ENCODE measurements at regions not wholly inside any gene's neighbourhood (a gene's known extent, or its start where the extent isn't known, plus 50 kb on each side); places are given as distances from the start of the nearest gene placed in this dataset.

DNA sequence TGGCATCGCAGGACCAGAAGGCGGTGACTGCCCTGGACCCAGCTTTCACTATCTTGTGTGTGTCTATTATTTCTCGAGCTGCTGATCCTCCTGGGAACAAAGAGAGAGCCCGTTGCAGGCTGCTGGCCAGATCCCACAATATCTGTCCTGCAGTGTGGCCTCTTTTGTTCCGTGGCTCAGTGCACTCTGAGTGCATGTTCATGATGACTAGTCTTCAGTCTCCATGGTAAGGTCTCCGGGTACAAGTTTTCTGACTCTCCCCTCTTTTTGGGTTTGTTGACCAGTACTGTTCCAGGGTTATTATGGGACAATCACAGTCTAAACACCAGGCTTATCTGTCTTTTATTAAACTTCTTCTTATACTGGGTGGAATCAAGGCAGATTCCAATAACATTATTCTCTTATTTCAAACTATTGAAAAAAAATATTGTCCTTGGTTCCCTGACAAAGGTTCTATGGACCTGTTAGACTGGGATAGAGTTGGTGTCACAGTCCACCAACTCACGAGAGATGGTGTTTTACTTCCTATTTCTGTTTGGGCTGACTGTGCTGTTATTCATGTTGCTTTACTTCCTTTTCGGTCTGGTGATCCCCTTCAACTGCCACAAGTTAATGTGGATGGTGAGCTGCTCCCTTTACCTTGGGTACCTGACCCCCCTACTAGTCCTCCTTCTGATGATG is 192.9 kb upstream of the ALG10B start:
- H3K9ac ChIP-seq (ENCODE audit: insufficient read length, low read depth): no peak overlapping the region
- no peak for TF ChIP-seq ZNF274 (IDR thresholded peaks at IDR 0.05; ENCODE audit: low read depth, low read length)
- TF ChIP-seq YY1 (IDR thresholded peaks at IDR 0.05; ENCODE audit: insufficient read depth, insufficient read length): no peak
- TF ChIP-seq SUZ12 (IDR thresholded peaks at IDR 0.05; ENCODE audit: extremely low read depth, insufficient read depth, insufficient read length): no peak
- H3K4me3 ChIP-seq (ENCODE audit: insufficient read length, low read depth): no peak overlapping the region
- H3K4me1 ChIP-seq (ENCODE audit: insufficient read depth, insufficient read length): no peaks in the 10 kb centered on the region
- H3K36me3 ChIP-seq (ENCODE audit: insufficient read depth, insufficient read length, low read length): no peaks in the 10 kb centered on the region
- no peaks in the 10 kb centered on the region for H3K27me3 ChIP-seq (ENCODE audit: insufficient read depth, insufficient read length)
- no peak for DNase-seq (ENCODE audit: low read depth, low spot score)
- H3K9me3 ChIP-seq (ENCODE audit: insufficient read depth, low read length): peaks cover 20% of the 10 kb centered on the region; the same call in 1 of the 2 replicates

- H3K9ac ChIP-seq (ENCODE audit: insufficient read length, low read depth): no peak overlapping the region
- TF ChIP-seq SUZ12 (IDR thresholded peaks at IDR 0.05; ENCODE audit: extremely low read depth, insufficient read depth, insufficient read length): no peak
- no peak for TF ChIP-seq YY1 (IDR thresholded peaks at IDR 0.05; ENCODE audit: insufficient read depth, insufficient read length)
- no peak for TF ChIP-seq ZNF274 (IDR thresholded peaks at IDR 0.05; ENCODE audit: low read depth, low read length)
- no peak for DNase-seq (ENCODE audit: low read depth, low spot score)
These were observed 192.1 kb upstream of the ALG10B start for GRCh38 chr12:38124247-38125012.

DNA sequence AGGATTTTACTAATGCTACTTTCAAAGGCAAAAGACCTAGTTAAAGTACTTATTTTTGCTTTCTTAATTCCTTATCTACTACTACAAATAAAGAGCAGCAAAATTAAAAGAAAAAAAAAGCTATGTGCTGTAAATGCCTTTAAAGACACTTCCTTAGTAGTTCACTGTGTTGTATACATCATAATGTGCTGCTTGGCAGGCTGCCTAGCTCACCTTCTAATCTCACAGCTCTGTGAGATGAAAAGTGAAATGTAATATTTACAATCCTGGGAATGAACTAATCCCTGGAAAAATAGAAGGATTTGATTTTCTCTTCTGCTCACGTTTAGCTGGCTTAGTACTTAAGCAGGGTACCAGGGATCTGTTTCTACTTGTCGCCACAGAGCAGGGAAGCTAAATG is 184.4 kb upstream of the ALG10B start:
- H3K4me1 ChIP-seq (ENCODE audit: insufficient read depth, insufficient read length): no peaks in the 10 kb centered on the region
- TF ChIP-seq ZNF274 (IDR thresholded peaks at IDR 0.05; ENCODE audit: low read depth, low read length): no peak
- no peak for TF ChIP-seq SUZ12 (IDR thresholded peaks at IDR 0.05; ENCODE audit: extremely low read depth, insufficient read depth, insufficient read length)
- TF ChIP-seq YY1 (IDR thresholded peaks at IDR 0.05; ENCODE audit: insufficient read depth, insufficient read length): no peak
- H3K36me3 ChIP-seq (ENCODE audit: insufficient read depth, insufficient read length, low read length): no peaks in the 10 kb centered on the region
- no peak overlapping the region for H3K9ac ChIP-seq (ENCODE audit: insufficient read length, low read depth)
- no peak overlapping the region for H3K4me3 ChIP-seq (ENCODE audit: insufficient read length, low read depth)
- H3K9me3 ChIP-seq (ENCODE audit: insufficient read depth, low read length): peaks cover 3% of the 10 kb centered on the region; the same call in 1 of the 2 replicates
- H3K27me3 ChIP-seq (ENCODE audit: insufficient read depth, insufficient read length): no peaks in the 10 kb centered on the region
- no peak for DNase-seq (ENCODE audit: low read depth, low spot score)

More at GRCh38 chr12:38124247-38125012, 192.1 kb upstream of the ALG10B start:
- no peak overlapping the region for H3K4me3 ChIP-seq (ENCODE audit: insufficient read length, low read depth)
- no peaks in the 10 kb centered on the region for H3K36me3 ChIP-seq (ENCODE audit: insufficient read depth, insufficient read length, low read length)
- H3K27me3 ChIP-seq (ENCODE audit: insufficient read depth, insufficient read length): no peaks in the 10 kb centered on the region
- H3K9me3 ChIP-seq (ENCODE audit: insufficient read depth, low read length): peaks cover 20% of the 10 kb centered on the region; the same call in 1 of the 2 replicates
- no peaks in the 10 kb centered on the region for H3K4me1 ChIP-seq (ENCODE audit: insufficient read depth, insufficient read length)

DNA sequence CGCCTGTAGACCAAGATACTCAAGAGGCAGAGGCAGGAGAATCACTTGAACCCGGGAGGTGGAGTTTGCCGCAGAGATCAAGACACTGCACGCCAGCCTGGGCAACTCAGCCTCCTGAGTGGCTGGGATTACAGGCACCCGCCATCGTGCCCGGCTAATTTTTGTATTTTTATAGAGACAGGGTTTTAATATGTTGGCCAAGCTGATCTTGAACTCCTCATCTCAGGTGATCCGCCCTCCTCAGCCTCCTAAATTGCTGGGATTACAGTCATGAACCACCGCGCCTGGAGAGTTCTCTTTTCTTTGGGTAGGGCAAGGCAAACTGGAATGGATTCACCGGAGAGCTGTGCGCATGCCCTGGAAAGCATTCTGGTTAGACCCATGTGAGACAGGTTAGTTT is 179.3 kb upstream of the ALG10B start:
- Histone ChIP-seq H3K36me3 (ENCODE audit: insufficient read depth, insufficient read length, low read length) (no peaks in the 10 kb centered on the region), H3K27me3 (ENCODE audit: insufficient read depth, insufficient read length) (no peaks in the 10 kb centered on the region), H3K9me3 (ENCODE audit: insufficient read depth, low read length) (no peaks in the 10 kb centered on the region), H3K4me3 (ENCODE audit: insufficient read length, low read depth) (no peak overlapping the region), H3K4me1 (ENCODE audit: insufficient read depth, insufficient read length) (peaks cover 2% of the 10 kb centered on the region), H3K9ac (ENCODE audit: insufficient read length, low read depth) (no peak overlapping the region)
- DNase-seq (ENCODE audit: low read depth, low spot score): no peak
- TF ChIP-seq YY1 (IDR thresholded peaks at IDR 0.05; ENCODE audit: insufficient read depth, insufficient read length): no peak
- TF ChIP-seq SUZ12 (IDR thresholded peaks at IDR 0.05; ENCODE audit: extremely low read depth, insufficient read depth, insufficient read length): no peak
- no peak for TF ChIP-seq ZNF274 (IDR thresholded peaks at IDR 0.05; ENCODE audit: low read depth, low read length)

- H3K4me1 ChIP-seq (ENCODE audit: insufficient read depth, insufficient read length): peaks cover 2% of the 10 kb centered on the region
- no peak overlapping the region for H3K4me3 ChIP-seq (ENCODE audit: insufficient read length, low read depth)
- TF ChIP-seq SUZ12 (IDR thresholded peaks at IDR 0.05; ENCODE audit: extremely low read depth, insufficient read depth, insufficient read length) (no peak), YY1 (IDR thresholded peaks at IDR 0.05; ENCODE audit: insufficient read depth, insufficient read length) (no peak), ZNF274 (IDR thresholded peaks at IDR 0.05; ENCODE audit: low read depth, low read length) (no peak)
- H3K9me3 ChIP-seq (ENCODE audit: insufficient read depth, low read length): no peaks in the 10 kb centered on the region
- DNase-seq (ENCODE audit: low read depth, low spot score): no peak
- H3K36me3 ChIP-seq (ENCODE audit: insufficient read depth, insufficient read length, low read length): no peaks in the 10 kb centered on the region
- H3K27me3 ChIP-seq (ENCODE audit: insufficient read depth, insufficient read length): no peaks in the 10 kb centered on the region
- no peak overlapping the region for H3K9ac ChIP-seq (ENCODE audit: insufficient read length, low read depth)
These were observed 178.9 kb upstream of the ALG10B start for GRCh38 chr12:38137716-38138115.

GRCh38 chr12:38138225-38139221 is 178.1 kb upstream of the ALG10B start:
- peaks cover 2% of the 10 kb centered on the region for H3K4me1 ChIP-seq (ENCODE audit: insufficient read depth, insufficient read length)
- H3K9me3 ChIP-seq (ENCODE audit: insufficient read depth, low read length): no peaks in the 10 kb centered on the region
- H3K27me3 ChIP-seq (ENCODE audit: insufficient read depth, insufficient read length): no peaks in the 10 kb centered on the region
- peak overlapping the region; percentile 67 for H3K9ac ChIP-seq (ENCODE audit: insufficient read length, low read depth)
- peak overlapping the region; percentile 34 for H3K4me3 ChIP-seq (ENCODE audit: insufficient read length, low read depth)
- H3K36me3 ChIP-seq (ENCODE audit: insufficient read depth, insufficient read length, low read length): no peaks in the 10 kb centered on the region
- TF ChIP-seq ZNF274 (IDR thresholded peaks at IDR 0.05; ENCODE audit: low read depth, low read length) (no peak), SUZ12 (IDR thresholded peaks at IDR 0.05; ENCODE audit: extremely low read depth, insufficient read depth, insufficient read length) (no peak), YY1 (IDR thresholded peaks at IDR 0.05; ENCODE audit: insufficient read depth, insufficient read length) (no peak)
- DNase-seq (ENCODE audit: low read depth, low spot score): peak; percentile 70

Data from NT2/D1 (cell line).